ENCODE measurements at regions not wholly inside any gene's neighbourhood (a gene's known extent, or its start where the extent isn't known, plus 50 kb on each side); places are given as distances from the start of the nearest gene placed in this dataset.
"Not testable (repeated sequence)": the region's sequence is repeated elsewhere in the genome, so short reads cannot be mapped to it uniquely, and the experiment has no call there.

DNA sequence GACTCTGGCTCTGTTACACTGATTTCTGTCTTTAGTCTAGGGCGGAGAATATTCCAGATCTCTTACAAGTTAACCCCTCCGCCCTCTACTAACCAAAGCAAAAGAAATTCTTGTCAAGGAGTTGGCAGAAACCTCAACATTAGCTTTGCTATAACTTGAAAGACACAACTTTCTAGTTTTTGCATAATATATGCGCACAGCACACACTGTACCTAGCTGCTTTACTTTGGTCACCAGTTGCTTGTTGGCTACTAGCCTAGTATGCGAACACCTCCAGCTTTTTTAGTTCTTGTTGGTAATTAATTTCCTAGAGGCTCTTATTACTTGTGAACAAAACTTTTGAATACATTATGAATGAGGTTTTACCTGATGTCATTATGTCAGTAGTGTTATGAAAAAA, 348.8 kb upstream of the C2CD4B start:
- DNase-seq = no peak

DNA sequence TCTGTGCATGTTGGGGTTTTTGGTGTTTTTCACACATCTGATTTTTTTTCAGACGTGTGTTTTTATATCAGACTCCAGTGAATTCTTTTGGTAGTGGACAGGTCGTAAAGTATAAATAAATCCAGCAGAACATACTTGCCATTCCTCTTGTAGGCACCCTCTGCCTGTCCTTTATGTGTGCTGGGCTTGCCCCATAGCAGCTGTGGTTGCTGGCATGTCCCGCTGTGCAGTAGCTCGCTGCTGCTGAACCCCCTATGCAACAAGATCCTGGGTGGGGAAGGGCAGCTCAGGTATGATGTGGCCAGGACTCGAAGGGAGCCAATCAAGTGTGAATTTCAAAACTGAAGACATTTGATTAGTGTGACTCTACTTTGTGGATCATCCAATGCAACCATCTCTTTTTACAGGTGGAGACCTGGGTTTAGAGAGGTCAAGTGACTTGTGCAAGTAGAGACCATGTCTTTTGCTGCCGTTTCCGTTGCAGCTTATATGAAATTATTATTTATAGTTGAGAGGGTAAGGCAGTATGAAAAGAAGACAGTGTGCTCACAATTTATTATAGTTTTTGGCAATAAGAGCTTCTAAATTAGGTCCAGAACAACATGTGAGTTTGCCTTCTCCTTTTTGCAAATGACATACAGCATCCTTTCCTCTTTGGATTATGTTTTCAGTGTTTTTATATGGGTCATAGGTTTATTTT, 350.8 kb upstream of the C2CD4B start:
- DNase-seq = no peak

DNA sequence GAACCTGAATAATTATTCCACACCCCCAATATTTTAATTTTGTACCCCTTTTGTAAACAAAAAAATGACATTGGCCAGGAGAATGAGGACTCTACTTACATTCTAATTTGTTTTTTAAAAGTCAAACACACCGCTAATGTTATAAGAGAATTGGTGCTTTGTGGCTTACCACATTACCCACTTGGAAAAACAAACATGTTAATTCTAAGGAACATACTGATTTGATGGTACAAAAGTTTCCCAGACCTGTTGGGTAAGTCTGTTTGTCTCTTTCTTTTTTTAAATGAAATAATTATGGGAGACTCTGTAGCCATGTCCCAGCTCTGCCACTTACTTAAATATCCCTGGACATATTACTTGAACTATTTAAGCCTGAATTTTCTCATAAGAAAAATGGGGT, 352.5 kb upstream of the C2CD4B start:
- no peak for DNase-seq

DNA sequence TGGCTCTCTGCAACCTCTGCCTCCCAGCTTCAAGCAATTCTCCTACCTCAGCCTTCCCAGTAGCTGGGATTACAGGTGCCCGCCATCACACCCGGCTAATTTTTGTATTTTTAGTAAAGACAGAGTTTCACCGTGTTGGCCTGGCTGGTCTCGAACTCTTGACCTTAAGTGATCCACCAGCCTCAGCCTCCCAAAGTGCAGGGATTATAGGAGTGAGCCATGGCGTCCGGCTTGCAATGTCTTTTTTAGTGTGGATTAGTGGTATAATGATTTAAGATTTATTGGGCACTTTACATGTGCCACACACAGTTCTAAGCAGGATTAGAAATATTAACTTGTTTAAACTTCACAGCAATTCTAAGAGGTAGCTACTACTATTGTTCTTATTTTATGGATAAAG, 353.6 kb upstream of the C2CD4B start:
- not testable (repeated sequence) for DNase-seq

DNA sequence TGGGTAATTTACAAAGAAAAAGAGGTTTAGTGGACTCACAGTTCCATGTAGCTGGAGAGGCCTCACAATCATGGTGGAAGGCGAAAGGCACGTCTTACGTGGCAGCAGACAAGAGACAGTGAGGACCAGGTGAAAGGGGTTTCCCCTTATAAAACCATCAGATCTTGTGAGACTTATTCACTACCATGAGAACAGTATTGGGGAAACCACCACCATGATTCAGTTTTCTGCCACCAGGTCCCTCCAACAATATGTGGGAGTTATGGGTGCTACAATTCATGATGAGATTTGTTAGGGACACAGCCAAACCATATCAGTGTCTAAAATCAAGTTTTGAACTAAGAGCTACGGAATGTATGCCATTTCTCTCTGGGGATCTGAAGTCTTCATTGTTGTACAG, 354.8 kb upstream of the C2CD4B start:
- no peak for DNase-seq

DNA sequence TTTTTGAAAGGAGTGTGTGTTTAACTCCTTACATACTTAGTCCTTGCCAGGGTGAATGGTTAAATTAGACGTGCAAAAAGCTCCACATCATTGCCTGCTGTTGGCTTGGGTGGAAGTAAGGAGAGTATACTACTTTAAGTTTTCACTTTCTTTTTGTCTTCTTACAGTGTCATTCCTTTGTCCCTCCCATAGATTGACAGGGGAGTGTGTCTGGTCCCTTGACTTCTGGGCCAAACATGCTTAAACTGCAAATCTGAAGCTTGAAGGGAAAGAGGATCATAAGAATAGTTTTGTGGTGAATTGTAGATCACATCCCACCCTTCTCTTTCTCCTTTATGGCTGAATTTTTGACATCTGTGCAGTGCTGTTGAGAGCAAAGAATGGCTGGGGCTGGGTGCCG, 355.8 kb upstream of the C2CD4B start:
- DNase-seq = no peak

DNA sequence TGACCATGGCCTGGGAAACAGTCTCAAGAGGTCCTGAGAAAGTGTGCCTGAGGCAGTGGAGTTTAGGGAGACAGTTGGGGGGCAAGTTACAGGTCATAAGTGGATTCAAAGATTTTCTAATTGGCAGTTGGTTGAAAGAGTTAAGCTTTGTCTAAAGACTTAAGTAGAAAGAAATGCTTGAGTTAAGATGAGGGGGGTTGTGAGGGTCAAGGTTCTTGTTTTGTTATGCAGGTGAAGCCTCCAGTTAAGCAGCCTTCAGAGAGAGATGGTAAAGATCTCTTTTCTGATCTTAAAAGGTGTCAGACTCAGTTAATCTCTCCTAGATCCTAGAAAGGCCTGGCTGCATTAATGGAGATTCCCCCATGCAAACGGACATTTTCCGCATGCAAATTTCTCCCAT, 356.3 kb upstream of the C2CD4B start:
- no peak for DNase-seq

DNA sequence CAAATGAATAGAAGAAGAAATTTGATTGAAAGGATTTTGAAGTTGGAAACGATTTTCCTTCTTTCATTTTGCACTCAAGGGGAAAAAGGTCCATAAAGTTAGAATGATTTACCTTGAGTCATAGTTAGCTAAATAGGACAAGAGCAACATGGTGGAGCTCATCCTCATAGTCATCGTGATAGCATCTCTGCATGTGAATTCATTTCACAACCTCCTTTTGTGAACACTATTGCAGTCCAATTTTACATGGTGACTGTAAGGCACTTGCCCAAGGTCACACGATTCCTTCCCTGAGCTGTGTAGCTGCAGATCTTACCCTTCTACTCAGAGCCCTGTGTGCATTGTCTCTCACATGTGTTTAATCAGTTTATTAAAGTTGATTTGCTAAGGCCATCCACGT, 359.8 kb upstream of the C2CD4B start:
- DNase-seq = no peak

DNA sequence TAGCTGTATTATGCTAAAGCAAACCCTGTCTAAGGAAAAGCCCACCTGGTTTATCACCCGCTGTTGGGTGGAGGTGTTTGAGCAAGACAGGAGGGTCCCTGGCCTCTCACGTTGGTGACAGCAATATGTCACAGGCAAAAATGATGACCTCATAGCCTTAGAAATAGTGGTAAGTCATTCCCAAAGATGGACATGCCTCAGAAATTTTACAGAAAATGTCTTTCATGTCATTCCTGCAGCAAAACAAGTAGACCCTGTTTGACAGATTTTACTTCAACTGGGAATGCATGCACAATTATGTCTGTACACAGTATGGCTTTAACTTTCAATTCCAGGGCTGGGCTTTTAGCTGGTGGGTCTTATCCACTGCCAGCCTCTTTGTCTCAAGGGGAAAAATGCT, 362.3 kb upstream of the C2CD4B start:
- no peak for DNase-seq

DNA sequence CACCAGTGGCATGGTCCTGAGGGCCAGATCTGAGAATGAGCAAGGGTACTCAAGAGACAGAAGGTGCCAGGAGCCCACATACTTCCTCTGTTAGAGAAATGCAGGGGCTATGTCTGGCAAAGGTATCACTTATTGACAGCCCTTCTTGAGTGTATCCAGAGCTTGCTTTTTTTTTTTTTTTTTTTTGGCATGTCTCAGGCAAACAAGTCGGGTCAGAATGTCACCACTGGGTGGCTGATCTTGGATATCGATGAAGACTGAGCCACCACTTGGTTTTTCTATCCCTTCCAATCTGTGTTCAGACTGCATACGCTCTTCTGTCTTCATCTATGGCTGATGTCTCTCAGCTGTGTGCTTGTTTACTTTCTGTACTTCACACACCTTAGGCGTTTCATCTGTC, 363.4 kb upstream of the C2CD4B start:
- DNase-seq = no peak

DNA sequence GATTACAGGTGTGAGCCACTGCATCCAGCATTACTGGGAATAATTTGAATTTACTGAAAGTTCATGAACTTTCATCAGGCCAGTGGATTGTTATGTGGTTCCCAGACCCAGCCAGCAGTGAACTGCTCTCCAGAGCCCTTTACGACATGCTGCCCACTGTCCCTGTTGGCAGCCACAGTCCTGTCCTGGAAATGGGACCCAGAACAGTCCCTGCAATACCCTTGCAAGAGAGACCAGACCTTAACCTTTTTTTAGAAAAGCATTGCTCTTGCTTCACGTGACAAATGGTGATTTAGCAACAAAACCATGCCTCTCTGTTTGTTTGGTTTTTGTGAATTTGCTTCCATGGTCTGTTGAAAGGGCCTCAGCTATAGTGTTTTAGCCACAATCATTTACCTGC, 367.3 kb upstream of the C2CD4B start:
- DNase-seq = no peak

DNA sequence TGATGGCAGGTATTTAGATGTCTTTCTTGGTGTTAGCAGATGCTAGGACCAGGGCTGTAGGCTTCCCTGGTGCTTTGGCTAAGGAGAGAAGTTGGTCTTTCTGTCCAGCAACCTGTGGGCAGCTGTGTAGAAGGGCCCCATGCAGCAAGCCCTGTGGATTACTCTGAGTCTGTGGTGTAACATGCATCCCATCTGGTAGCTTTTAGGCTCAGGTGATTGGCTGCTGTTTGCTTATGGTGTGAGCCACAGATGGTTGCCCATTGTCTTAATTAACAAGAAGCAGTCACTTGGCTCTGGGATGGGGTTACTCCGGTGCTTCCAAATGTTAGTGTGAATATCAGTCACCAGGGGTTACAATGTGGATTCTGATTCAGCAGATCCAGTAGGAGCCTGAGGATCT, 368.6 kb upstream of the C2CD4B start:
- no peak for DNase-seq

DNA sequence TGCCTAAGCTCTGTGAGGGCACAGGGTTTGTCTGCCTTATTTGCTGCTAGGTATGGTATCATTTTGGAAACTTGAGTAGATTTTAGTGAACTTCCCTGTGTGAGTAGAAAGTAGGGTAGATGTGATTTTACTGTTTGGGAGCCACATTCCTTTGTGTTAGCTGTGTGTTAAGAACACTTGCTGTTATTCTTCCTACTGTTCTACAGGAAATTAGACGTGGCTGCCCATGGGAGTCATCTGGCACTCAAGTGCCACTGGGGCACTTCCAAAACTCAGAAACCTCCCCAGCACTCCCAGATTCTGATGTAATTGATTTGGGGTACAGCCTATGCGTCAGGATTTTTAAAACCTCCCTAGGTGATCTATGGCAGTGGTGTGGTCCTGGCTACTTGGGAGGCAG, 369.9 kb upstream of the C2CD4B start:
- DNase-seq = no peak

DNA sequence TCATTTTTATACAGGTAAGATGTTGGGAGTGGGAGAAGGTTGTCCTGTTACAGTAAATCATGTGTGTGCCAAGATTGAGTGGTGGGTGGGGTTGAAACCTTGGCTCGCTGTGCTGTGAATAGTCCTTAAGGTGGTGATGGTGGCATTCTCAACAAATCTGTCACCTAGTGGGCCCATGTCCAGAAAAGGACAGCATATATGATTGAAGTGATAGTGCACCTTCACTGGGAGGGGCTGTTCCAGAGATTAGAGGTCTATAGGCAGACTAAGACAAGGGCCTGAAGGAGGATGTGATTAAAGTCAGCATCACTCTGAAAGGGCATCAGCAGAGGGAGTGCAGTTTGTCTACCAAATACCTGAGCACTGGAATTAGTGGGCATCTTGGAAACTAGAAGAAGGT, 374.2 kb upstream of the C2CD4B start:
- no peak for DNase-seq

DNA sequence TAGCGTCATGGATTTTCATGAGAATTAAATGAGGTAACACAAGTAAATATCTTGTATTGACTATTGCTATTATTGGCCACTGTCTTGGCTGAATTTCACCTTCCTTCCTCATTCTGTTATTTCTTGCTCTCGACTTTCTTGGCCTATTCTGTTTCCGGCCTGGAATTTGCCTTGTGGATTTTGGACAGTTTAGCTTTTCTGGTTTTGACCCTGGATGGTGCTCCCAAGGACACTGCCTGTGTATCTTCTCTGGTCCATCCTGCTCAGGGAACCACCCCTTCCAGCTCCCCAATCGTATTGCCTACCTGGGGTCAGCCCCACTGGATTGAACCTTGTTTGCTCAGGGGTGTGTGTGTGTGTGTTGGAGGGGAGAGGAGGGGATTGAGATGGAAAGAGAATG, 376.2 kb upstream of the C2CD4B start:
- DNase-seq = no peak

DNA sequence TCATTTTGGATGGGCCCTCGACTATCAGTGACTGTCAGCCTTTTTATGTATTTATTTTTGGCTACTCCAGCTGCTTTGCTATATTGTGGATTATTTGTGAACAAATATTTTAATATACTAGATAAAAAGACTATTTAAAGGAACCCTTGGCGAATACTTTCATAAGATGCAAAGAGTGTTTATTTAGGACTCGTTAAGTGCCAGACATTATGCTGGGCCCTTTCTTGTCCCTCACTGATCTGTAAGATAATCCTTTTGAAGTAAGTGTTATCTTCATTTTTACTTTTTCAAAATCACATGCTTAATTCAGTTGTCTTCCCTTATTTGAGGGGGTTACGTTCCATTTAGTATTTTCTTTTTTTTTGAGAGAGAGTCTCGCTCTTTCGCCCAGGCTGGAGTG, 376.8 kb upstream of the C2CD4B start:
- DNase-seq = no peak

DNA sequence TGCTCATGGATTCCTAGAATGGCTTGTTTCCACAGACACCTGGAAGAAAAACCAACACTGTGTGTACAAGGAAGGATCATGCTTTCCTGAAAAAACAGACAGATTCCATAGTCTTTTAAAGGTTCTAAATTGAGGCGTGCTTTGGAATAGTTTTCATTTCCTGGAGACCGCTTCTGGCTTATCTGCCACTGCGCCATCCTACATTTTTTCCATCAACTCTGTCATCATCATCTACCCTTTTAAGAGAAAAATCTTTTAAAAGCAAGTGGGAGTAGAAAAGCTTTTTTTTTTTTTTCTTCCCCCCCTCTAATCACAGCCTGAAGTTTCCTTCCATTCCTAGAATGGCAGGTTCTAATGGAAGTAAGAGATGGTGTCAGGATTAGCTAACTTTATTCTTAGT, 379.4 kb upstream of the C2CD4B start:
- no peak for DNase-seq

DNA sequence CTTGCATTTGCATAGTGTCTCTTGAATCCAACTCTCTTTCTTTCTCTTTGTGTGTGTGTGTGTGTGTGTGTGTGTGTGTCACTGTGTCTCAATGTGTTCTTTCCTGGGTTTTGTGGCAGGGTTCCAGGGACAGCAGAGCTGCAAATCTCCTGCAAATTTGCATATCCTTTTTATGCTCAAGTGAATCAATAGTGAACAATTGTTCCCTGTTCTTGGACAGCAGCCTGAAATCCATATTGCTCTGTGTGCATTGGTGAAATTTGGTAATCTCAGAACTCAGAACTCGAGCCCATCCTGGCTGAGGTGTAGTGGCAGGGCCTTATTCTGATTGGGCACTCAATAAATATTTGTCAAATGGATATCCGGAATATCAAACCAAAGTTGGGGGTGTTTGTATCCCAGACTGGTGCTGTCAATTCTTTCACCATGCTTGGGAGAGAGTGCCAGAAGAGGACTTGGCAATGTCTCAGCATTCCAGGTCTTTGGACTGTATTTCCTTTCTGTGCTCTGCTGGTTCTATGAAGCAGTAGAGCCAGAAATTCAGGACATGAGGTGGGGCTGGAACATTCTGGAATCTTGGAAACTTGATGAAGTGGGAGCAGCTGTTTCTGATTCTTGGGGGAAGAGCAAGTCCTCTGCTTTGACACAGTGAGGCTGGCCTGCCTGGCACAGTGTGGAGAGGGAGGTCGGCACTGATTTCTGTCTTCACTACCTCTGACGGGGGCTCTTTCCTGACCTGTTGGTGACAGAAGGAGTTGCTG, 380.6 kb upstream of the C2CD4B start:
- peak in 1 of 2 experiments; percentile 40 for DNase-seq

DNA sequence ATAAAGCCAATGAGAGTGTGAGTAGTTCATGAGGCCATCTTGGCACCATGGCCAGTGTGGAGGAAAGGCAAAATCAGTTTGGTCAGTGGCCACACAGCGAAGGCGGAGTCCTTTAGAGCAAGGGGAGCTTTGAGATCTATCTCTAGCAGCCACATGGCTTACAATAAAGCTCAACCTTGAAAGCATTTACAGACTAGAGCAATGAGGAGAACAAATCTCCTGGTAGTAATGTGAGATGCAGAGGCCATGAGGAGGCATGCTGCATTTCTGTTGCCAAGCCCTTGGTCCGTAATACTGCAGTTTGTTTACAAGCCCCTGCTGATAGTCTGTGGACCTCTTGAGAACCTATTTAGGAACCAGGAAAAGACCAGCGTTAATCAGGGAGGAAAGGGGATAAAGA, 381.5 kb upstream of the C2CD4B start:
- DNase-seq = no peak

DNA sequence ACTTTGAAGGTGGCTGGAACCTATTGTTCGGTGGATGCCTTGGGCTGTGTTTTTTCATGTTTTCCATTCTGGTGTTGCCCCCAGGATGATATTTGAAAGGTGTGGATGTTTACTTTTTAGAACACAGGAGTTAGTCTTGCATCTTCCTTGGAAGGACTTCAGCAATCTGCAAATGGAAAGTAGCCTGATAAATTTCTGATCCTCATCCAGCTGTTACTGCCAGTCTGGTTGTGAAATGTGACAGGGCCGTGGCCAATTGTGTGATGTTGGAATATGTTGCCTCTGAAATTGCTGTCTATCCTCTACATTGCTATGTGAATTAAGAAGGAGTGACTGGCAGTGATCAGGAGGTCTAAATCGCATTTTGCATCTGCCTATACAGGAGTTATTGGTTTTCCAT, 382.5 kb upstream of the C2CD4B start:
- no peak for DNase-seq

DNA sequence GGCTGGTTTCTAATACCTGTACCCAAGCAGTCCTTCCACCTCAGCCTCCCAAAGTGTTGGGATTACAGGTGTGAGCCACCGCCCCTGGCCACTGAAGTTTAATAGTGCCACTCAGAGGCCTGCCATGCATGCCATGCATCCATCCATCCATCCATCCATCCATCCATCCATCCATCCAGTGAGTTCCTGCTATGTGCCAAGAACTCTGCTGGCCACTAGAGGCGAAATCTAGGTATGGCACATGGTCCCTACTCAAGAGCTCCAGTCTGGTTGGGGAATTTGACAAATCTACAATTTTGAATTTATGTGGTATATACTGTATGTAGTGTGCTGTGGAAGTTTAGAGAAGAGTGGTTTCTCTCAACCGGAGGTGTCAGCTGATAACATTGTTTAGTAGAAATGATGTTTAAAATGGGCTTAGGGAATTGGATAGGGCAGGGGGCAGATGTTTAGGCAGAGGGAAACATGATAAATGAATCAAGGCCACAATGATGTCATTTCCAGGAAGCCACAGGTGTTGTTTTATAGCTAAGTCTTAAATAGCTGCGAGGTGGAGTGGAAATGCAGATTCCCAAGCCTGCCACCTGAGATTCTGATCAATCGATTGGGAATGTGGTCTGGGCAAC, 384.4 kb upstream of the C2CD4B start:
- peak; percentile 2 to 10 for DNase-seq

DNA sequence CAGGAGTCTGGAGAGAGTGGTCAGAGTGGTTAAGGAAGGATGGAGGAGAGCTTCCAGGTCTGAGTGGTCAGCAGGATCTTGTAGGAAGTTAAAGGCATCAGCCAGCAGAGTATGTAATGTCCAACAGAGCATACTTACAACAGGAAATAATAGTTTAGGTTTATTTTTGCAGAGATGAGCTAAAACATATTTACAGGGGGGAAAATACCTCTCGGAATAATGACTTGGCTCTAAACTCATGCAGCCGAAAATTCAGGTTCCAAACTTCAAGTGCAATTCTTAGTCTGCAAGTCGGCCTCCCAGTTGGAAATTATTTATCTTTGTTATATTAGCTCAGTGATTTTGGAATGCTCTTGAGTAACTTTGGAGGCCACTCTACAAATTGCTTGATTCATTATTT, 385.0 kb upstream of the C2CD4B start:
- no peak for DNase-seq

DNA sequence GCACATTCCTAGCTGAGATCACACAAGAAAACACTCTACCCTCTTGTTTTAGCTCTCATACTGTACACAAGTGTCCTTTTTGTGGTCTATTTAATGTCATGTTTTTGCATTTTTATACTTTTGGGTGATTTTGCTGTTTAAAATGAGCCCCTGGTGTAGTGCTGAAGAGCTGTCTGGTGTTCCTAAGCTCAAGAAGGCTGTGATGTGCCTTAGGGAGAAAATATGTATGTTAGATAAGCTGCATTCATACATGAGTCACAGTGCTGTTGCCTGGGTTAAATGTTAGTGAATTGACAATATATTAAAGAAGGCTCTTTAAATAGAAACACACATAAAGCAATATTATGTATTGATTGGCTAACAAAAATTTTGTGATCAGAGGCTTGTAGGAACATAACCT, 387.4 kb upstream of the C2CD4B start:
- DNase-seq = no peak

DNA sequence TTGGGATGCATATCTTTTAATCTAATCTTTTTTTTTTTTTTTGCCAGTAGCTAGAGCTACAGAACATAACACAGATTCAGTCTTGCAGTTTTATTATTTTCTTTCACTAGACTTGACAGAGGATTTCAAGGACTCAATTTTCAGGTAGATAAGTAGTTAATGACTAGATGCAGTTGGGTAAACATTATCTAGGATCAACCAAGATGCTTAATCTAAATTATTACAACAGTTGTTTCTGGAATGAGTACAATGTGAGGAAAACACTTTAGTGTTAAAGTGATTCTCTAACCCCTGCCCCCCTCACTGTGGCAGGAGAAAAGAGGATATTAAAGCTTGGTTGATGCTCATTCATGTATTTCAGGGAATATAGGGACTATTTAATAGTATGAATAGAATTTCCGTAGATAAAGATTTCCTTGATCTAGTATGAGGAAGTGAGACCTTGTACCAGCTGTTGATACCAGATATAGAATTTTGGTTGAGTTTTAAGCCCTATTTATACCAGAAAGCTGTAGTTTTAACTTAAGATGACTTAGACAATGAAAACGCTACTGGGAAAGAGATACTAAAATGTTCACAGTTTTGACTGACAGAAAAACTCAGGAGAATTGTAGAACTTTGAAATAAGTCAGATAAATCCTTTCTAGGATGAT, 389.0 kb upstream of the C2CD4B start:
- no peak for DNase-seq

Measured in NCI-H2081 (cell line).